ENCODE measurements at regions not wholly inside any gene's neighbourhood (a gene's known extent, or its start where the extent isn't known, plus 50 kb on each side); places are given as distances from the start of the nearest gene placed in this dataset.

DNA sequence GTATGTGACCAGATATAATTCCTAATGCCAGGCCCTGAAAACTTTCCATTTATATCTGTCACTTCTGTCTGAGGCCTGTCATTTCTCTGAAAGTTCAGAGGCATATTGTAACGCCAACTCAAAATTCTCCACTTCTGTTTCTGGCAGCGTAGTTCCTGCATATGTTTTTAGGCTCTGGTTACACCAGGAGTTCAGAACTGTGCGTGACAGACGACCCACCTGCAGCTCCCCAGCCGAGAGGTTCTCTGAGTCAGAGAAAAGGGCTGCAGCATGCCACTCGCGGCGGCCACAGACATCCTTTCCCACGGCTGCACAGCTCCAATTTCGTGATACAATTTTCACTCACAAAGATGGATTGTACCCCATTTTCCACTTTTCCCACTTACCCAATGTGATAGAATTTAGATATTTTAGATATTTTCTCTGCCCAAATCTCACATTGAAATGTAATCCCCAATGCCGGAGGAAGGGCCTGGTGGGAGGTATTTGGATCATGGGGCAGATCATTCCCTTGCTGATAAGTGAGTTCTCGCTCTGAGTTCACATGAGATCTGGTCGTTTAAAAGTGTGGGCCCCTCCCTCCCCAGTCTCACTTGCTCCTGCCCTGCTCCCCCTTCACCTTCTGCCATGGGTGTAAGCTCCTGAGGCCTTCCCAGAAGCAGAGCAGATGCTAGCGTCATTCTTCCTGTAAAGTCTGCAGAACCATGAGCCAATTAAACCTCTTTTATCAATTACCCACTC is 308.1 kb downstream of the LIG4 start:
- no peaks in the 10 kb centered on the region for H3K4me1 Mint-ChIP-seq
- H3K9me3 Mint-ChIP-seq: no peaks in the 10 kb centered on the region
- no peak overlapping the region for H3K4me3 Mint-ChIP-seq
- H3K36me3 Mint-ChIP-seq: no peaks in the 10 kb centered on the region
- H3K27me3 Mint-ChIP-seq (ENCODE audit: low read depth): no peaks in the 10 kb centered on the region
- no peak for DNase-seq (ENCODE audit: low spot score in 2 of 2, unreplicated experiment in 2 of 2)
- no peak overlapping the region for H3K27ac Mint-ChIP-seq
- TF ChIP-seq, protein P1, sequence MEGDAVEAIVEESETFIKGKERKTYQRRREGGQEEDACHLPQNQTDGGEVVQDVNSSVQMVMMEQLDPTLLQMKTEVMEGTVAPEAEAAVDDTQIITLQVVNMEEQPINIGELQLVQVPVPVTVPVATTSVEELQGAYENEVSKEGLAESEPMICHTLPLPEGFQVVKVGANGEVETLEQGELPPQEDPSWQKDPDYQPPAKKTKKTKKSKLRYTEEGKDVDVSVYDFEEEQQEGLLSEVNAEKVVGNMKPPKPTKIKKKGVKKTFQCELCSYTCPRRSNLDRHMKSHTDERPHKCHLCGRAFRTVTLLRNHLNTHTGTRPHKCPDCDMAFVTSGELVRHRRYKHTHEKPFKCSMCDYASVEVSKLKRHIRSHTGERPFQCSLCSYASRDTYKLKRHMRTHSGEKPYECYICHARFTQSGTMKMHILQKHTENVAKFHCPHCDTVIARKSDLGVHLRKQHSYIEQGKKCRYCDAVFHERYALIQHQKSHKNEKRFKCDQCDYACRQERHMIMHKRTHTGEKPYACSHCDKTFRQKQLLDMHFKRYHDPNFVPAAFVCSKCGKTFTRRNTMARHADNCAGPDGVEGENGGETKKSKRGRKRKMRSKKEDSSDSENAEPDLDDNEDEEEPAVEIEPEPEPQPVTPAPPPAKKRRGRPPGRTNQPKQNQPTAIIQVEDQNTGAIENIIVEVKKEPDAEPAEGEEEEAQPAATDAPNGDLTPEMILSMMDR (IDR thresholded peaks at IDR 0.05; ENCODE audit: unreplicated experiment): no peak

- no peaks in the 10 kb centered on the region for H3K27me3 Mint-ChIP-seq (ENCODE audit: low read depth)
- H3K27ac Mint-ChIP-seq: no peak overlapping the region
These were observed 309.2 kb downstream of the LIG4 start for GRCh38 chr13:107906131-107906530.

GRCh38 chr13:107901996-107902562 is 313.3 kb downstream of the LIG4 start:
- no peak overlapping the region for H3K4me3 Mint-ChIP-seq
- H3K4me1 Mint-ChIP-seq: no peaks in the 10 kb centered on the region
- no peak for DNase-seq (ENCODE audit: low spot score in 2 of 2, unreplicated experiment in 2 of 2)
- TF ChIP-seq, protein P1 (IDR thresholded peaks at IDR 0.05; ENCODE audit: unreplicated experiment): no peak
- H3K9me3 Mint-ChIP-seq: no peaks in the 10 kb centered on the region
- no peak overlapping the region for H3K27ac Mint-ChIP-seq
- peaks cover 2% of the 10 kb centered on the region for H3K27me3 Mint-ChIP-seq (ENCODE audit: low read depth)
- H3K36me3 Mint-ChIP-seq: no peaks in the 10 kb centered on the region

More at GRCh38 chr13:107906131-107906530, 309.2 kb downstream of the LIG4 start:
- Mint-ChIP-seq H3K4me3 (no peak overlapping the region), H3K4me1 (no peaks in the 10 kb centered on the region), H3K9me3 (no peaks in the 10 kb centered on the region), H3K36me3 (no peaks in the 10 kb centered on the region)
- TF ChIP-seq, protein P1 (IDR thresholded peaks at IDR 0.05; ENCODE audit: unreplicated experiment): no peak
- DNase-seq (ENCODE audit: low spot score in 2 of 2, unreplicated experiment in 2 of 2): no peak

GRCh38 chr13:107901230-107901629 is 314.1 kb downstream of the LIG4 start:
- Mint-ChIP-seq H3K36me3 (no peaks in the 10 kb centered on the region), H3K27ac (no peak overlapping the region), H3K9me3 (no peaks in the 10 kb centered on the region), H3K4me1 (no peaks in the 10 kb centered on the region), H3K4me3 (no peak overlapping the region), H3K27me3 (ENCODE audit: low read depth) (peaks cover 2% of the 10 kb centered on the region)
- TF ChIP-seq, protein P1 (IDR thresholded peaks at IDR 0.05; ENCODE audit: unreplicated experiment): no peak
- DNase-seq (ENCODE audit: low spot score in 2 of 2, unreplicated experiment in 2 of 2): no peak

DNA sequence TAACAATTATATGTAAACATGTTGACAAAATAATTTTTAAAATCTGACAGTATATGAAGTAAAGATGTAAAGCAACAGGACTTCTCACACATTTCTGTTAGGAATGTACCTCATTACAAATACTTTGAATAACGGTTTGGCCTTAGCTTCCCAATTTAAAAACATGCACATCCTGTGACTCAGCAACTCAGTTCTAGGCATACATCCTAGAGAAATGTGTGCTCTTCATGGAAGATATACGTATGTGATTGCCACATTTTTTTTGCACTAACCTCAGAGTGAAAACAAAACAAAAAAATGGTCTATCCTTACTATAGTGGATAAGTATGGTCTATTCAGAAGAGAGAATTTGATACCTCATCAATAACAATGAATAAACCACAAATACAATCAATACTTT is 314.6 kb downstream of the LIG4 start:
- Mint-ChIP-seq H3K36me3 (no peaks in the 10 kb centered on the region), H3K27me3 (ENCODE audit: low read depth) (peaks cover 2% of the 10 kb centered on the region), H3K9me3 (no peaks in the 10 kb centered on the region), H3K4me1 (no peaks in the 10 kb centered on the region), H3K27ac (no peak overlapping the region), H3K4me3 (no peak overlapping the region)
- no peak for DNase-seq (ENCODE audit: low spot score in 2 of 2, unreplicated experiment in 2 of 2)
- TF ChIP-seq, protein P1 (IDR thresholded peaks at IDR 0.05; ENCODE audit: unreplicated experiment): no peak
